Ascending aorta (tissue), 2 donors: ENCODE measurements at regions not wholly inside any gene's neighbourhood (a gene's known extent, or its start where the extent isn't known, plus 50 kb on each side); places are given as distances from the start of the nearest gene placed in this dataset.
"Not testable (repeated sequence)": the region's sequence is repeated elsewhere in the genome, so short reads cannot be mapped to it uniquely, and the experiment has no call there.

ENCODE experiments used
- DNase-seq, 2 donors: peaks; one replicate each; pipeline ENCODE4 v3.0.0-alpha.2; 2019; ENCODE audit warnings: low spot score in 2 of 2
- H3K27ac ChIP-seq, 2 donors: fragments of 200-600 bp; sonication (generic); one replicate each; pipeline ENCODE4 v1.5.1; 2016 to 2017; ENCODE audit warnings: mild to moderate bottlenecking in 1 of 2
- H3K27me3 ChIP-seq: fragments of 200-600 bp; sonication (generic); one replicate; pipeline ENCODE4 v1.5.1; 2017
- H3K36me3 ChIP-seq, 2 donors: fragments of 200-600 bp; sonication (generic); one replicate each; pipeline ENCODE4 v1.5.1; 2016
- H3K4me1 ChIP-seq, 2 donors: fragments of 200-600 bp; sonication (generic); one replicate each; pipeline ENCODE4 v1.5.1; 2016 to 2017; ENCODE audit warnings: mild to moderate bottlenecking in 1 of 2
- H3K4me3 ChIP-seq, 2 donors: fragments of 200-600 bp; sonication (generic); one replicate each; pipeline ENCODE4 v1.5.1; 2016 to 2017; ENCODE audit warnings: mild to moderate bottlenecking in 1 of 2
- H3K9me3 ChIP-seq, 2 donors: fragments of 200-600 bp; sonication (generic); one replicate each; pipeline ENCODE4 v1.5.1; 2016
- CTCF ChIP-seq, 3 experiments: fragments of 200-600 bp in 2 of 3; fragments of 450-650 bp in 1 of 3; sonication (generic) in 2 of 3; IDR thresholded peaks; one replicate each; pipeline ENCODE4 v1.5.1; 2016 to 2019; ENCODE audit warnings: antibody characterized with exemption in 3 of 3, mild to moderate bottlenecking in 1 of 3, moderate library complexity in 1 of 3
- intact Hi-C: fragments of 100-400 bp; cut with DNase I; formaldehyde crosslinking; loops from one replicate; pipeline ENCODE4 v1.15.1; 2023

- Histone ChIP-seq H3K9me3 (no peaks in the 10 kb centered on the region), H3K27ac (no peak overlapping the region), H3K4me3 (no peak overlapping the region), H3K36me3 (no peaks in the 10 kb centered on the region), H3K27me3 (no peaks in the 10 kb centered on the region), H3K4me1 (no peaks in the 10 kb centered on the region)
- intact Hi-C loops = no loop called here
- DNase-seq = no peak
- no peak for TF ChIP-seq CTCF (IDR thresholded peaks at IDR 0.05)
Measured at GRCh38 chr2:234157817-234158588, 107.5 kb downstream of the SPP2 start.

GRCh38 chr2:234156326-234156725, 105.8 kb downstream of the SPP2 start:
- DNase-seq = no peak
- Histone ChIP-seq H3K27ac (no peak overlapping the region), H3K9me3 (no peaks in the 10 kb centered on the region), H3K27me3 (no peaks in the 10 kb centered on the region), H3K4me3 (no peak overlapping the region), H3K4me1 (no peaks in the 10 kb centered on the region), H3K36me3 (no peaks in the 10 kb centered on the region)
- intact Hi-C loops = no loop called here
- no peak for TF ChIP-seq CTCF (IDR thresholded peaks at IDR 0.05)

GRCh38 chr2:234152835-234153234, 102.3 kb downstream of the SPP2 start:
- H3K27ac ChIP-seq, H3K36me3 ChIP-seq, H3K4me1 ChIP-seq, H3K9me3 ChIP-seq, H3K27me3 ChIP-seq, intact Hi-C loops, DNase-seq, H3K4me3 ChIP-seq: not testable (repeated sequence)

- Histone ChIP-seq H3K27me3 (no peaks in the 10 kb centered on the region), H3K9me3 (no peaks in the 10 kb centered on the region), H3K27ac (no peak overlapping the region), H3K36me3 (no peaks in the 10 kb centered on the region), H3K4me3 (no peak overlapping the region), H3K4me1 (no peaks in the 10 kb centered on the region)
- TF ChIP-seq CTCF (IDR thresholded peaks at IDR 0.05) = no peak
- intact Hi-C loops = no loop called here
- no peak for DNase-seq
Measured at GRCh38 chr2:234147335-234147861, 96.9 kb downstream of the SPP2 start.

GRCh38 chr2:234146087-234146826, 95.8 kb downstream of the SPP2 start:
- H3K27ac ChIP-seq = no peak overlapping the region
- no peaks in the 10 kb centered on the region for H3K4me1 ChIP-seq
- TF ChIP-seq CTCF (IDR thresholded peaks at IDR 0.05) = no peak
- no peak overlapping the region for H3K4me3 ChIP-seq
- intact Hi-C loops = no loop called here
- H3K36me3 ChIP-seq = no peaks in the 10 kb centered on the region
- H3K9me3 ChIP-seq = no peaks in the 10 kb centered on the region
- no peak for DNase-seq
- H3K27me3 ChIP-seq = no peaks in the 10 kb centered on the region

GRCh38 chr2:234145511-234145910, 95.0 kb downstream of the SPP2 start:
- H3K9me3 ChIP-seq = no peaks in the 10 kb centered on the region
- no peak overlapping the region for H3K4me3 ChIP-seq
- H3K27ac ChIP-seq = no peak overlapping the region
- DNase-seq = no peak
- no peaks in the 10 kb centered on the region for H3K27me3 ChIP-seq
- no peak for TF ChIP-seq CTCF (IDR thresholded peaks at IDR 0.05)
- H3K36me3 ChIP-seq = no peaks in the 10 kb centered on the region
- intact Hi-C loops = no loop called here
- no peaks in the 10 kb centered on the region for H3K4me1 ChIP-seq
